Breast epithelium (tissue), 4 donors: ENCODE measurements at regions not wholly inside any gene's neighbourhood (a gene's known extent, or its start where the extent isn't known, plus 50 kb on each side); places are given as distances from the start of the nearest gene placed in this dataset.

Source experiments
- DNase-seq, 2 donors: peaks; one replicate each; pipeline ENCODE4 v3.0.0-alpha.2; 2019; ENCODE audit warnings: low spot score in 2 of 2
- H3K27ac ChIP-seq, 2 donors: fragments of 200-600 bp; sonication (generic) in 1 of 2; one replicate each; pipeline ENCODE4 v1.5.1; 2016 to 2019; ENCODE audit warnings: mild to moderate bottlenecking in 1 of 2
- H3K27me3 ChIP-seq, 2 donors: fragments of 200-600 bp; sonication (generic) in 1 of 2; one replicate each; pipeline versions ENCODE4 v1.5.1 to v1.6.0; 2017 to 2019; ENCODE audit warnings: control low read depth in 1 of 2, mild to moderate bottlenecking in 1 of 2
- H3K36me3 ChIP-seq: fragments of 200-600 bp; one replicate; pipeline ENCODE4 v1.5.1; 2019
- H3K4me1 ChIP-seq, 2 donors: fragments of 200-600 bp; sonication (generic); one replicate each; pipeline ENCODE4 v1.5.1; 2016 to 2019; ENCODE audit warnings: control low read depth in 1 of 2
- H3K4me3 ChIP-seq, 3 donors: fragments of 200-600 bp; sonication (generic); 1 replicate in 2 of 3; 2 replicates in 1 of 3; pipeline ENCODE4 v1.5.1; 2016 to 2019; ENCODE audit warnings: mild to moderate bottlenecking in 3 of 3, moderate library complexity in 2 of 3
- H3K9me3 ChIP-seq, 2 donors: fragments of 200-600 bp; sonication (generic) in 1 of 2; one replicate each; pipeline ENCODE4 v1.5.1; 2016 to 2019; ENCODE audit warnings: control low read depth in 1 of 2
- POLR2A ChIP-seq: fragments of 450-650 bp; IDR thresholded peaks from one replicate; pipeline ENCODE4 v1.6.1; 2016; ENCODE audit warnings: antibody characterized with exemption, mild to moderate bottlenecking, moderate library complexity
- POLR2AphosphoS5 ChIP-seq, 3 donors: sonication (generic); formaldehyde crosslinking; IDR thresholded peaks; one replicate each; pipeline ENCODE4 v1.6.1; 2017; ENCODE audit warnings: antibody characterized with exemption in 3 of 3
- intact Hi-C: fragments of 100-400 bp; cut with DNase I; formaldehyde crosslinking; loops from one replicate; pipeline ENCODE4 v1.15.1; 2023; ENCODE audit warnings: low total_unique reads
- TF ChIP-seq, protein P1 (sequence below), 3 donors: fragments of 450-650 bp; IDR thresholded peaks; one replicate each; pipeline ENCODE4 v1.5.1; 2016 to 2017; ENCODE audit warnings: antibody characterized with exemption in 3 of 3, mild to moderate bottlenecking in 3 of 3, moderate library complexity in 3 of 3

DNA sequence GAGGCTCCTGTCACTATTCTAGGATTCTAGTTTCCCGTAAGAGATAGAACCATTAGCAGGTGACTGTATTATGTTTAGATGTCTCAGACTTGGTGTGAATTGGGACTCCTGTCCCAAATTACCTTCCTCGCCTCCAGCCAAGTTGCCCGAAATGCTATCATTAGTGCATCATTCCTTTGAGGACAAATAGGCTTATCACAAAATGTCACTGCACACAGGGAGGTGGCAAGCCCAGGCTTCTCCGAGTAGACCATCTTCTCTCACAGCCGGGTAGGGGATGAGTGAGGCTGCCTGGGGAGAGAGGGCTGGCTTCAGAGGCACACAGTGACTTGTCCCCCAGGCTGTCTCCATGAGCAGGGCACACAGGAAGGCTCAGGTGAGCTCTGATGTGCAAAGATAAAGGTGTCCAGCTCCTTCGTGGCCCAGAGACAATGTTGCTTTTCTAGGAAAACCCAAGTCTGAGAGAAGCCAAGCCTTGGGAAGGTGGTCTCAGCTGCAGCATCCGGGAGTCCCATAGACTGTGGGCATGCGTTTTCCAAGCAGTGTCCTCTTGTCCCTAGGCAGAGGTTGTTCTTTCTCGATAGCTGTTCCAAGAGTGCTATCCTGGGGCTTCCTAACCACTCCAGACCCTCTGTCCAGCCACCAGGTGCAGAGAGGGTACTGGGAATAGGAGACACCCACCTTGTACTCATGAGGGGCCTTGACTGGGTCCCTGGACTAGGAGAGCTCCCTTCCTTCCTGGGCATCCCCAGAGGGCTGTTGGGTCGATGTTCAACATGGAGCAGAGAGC, 163.1 kb upstream of the TSHZ3 start:
- intact Hi-C loops, result no loop called here
- Histone ChIP-seq H3K4me1 (no peaks in the 10 kb centered on the region), H3K36me3 (no peaks in the 10 kb centered on the region), H3K9me3 (no peaks in the 10 kb centered on the region), H3K27me3 (peaks cover 0 to 32% of the 10 kb centered on the region in 2 donors), H3K27ac (no peak overlapping the region), H3K4me3 (no peak overlapping the region)
- DNase-seq, result no peak
- TF ChIP-seq POLR2A (no peak), POLR2AphosphoS5 (IDR thresholded peaks at IDR 0.05) (no peak)
- TF ChIP-seq, protein P1, sequence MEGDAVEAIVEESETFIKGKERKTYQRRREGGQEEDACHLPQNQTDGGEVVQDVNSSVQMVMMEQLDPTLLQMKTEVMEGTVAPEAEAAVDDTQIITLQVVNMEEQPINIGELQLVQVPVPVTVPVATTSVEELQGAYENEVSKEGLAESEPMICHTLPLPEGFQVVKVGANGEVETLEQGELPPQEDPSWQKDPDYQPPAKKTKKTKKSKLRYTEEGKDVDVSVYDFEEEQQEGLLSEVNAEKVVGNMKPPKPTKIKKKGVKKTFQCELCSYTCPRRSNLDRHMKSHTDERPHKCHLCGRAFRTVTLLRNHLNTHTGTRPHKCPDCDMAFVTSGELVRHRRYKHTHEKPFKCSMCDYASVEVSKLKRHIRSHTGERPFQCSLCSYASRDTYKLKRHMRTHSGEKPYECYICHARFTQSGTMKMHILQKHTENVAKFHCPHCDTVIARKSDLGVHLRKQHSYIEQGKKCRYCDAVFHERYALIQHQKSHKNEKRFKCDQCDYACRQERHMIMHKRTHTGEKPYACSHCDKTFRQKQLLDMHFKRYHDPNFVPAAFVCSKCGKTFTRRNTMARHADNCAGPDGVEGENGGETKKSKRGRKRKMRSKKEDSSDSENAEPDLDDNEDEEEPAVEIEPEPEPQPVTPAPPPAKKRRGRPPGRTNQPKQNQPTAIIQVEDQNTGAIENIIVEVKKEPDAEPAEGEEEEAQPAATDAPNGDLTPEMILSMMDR (IDR thresholded peaks at IDR 0.05), result no peak

DNA sequence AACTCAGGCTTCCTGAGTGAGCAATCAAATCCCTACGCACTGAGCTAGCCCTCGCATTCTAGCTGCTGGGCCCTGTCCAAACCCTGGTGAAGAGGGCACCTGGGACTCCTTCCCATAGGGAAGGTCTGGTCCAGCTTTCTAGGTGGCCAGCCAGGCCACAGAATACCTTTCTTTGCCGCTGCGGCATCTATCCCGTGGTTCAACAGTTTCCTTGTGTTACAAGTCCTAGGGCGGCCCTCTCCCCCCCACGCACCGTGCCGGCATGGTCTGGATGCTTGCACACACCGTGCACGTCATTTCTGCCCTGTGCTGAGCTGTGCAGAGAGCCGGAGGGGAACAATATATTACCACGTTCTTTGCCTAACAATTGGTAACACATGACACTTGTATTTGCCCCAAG, 164.6 kb upstream of the TSHZ3 start:
- Histone ChIP-seq H3K27me3 (peaks cover 0 to 32% of the 10 kb centered on the region in 2 donors), H3K4me1 (no peaks in the 10 kb centered on the region), H3K36me3 (no peaks in the 10 kb centered on the region), H3K27ac (no peak overlapping the region), H3K9me3 (no peaks in the 10 kb centered on the region), H3K4me3 (no peak overlapping the region)
- intact Hi-C loops, result no loop called here
- DNase-seq, result no peak
- TF ChIP-seq POLR2AphosphoS5 (IDR thresholded peaks at IDR 0.05) (no peak), POLR2A (no peak)
- TF ChIP-seq, protein P1 (IDR thresholded peaks at IDR 0.05), result no peak

DNA sequence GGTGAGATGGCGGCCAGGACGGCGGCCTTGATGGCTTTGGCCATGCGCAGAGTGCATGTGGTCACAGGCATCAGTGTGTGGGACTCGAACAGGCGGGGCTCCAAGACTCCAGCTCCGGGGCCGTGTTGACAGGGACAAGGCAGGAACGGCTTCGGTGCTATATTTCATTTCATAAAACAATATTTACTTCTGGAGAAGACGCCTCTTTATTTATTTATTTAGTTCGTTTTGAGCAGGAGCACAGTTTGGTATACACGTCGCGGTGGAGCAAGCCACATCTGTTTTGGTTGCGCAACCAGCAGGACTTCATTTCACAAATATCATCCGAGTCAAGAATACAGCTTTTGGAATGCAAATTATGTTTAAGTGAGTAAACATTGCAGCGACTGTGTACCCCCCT, 166.7 kb upstream of the TSHZ3 start:
- TF ChIP-seq POLR2A (no peak), POLR2AphosphoS5 (IDR thresholded peaks at IDR 0.05) (no peak)
- TF ChIP-seq, protein P1 (IDR thresholded peaks at IDR 0.05), result no peak
- DNase-seq, result no peak
- Histone ChIP-seq H3K27me3 (peaks cover 0 to 32% of the 10 kb centered on the region in 2 donors), H3K4me3 (no peak overlapping the region), H3K27ac (peak overlapping the region in 1 of 2 donors; percentile 38), H3K9me3 (peaks cover 0 to 4% of the 10 kb centered on the region in 2 donors), H3K4me1 (no peaks in the 10 kb centered on the region), H3K36me3 (no peaks in the 10 kb centered on the region)
- intact Hi-C loops, result no loop called here

DNA sequence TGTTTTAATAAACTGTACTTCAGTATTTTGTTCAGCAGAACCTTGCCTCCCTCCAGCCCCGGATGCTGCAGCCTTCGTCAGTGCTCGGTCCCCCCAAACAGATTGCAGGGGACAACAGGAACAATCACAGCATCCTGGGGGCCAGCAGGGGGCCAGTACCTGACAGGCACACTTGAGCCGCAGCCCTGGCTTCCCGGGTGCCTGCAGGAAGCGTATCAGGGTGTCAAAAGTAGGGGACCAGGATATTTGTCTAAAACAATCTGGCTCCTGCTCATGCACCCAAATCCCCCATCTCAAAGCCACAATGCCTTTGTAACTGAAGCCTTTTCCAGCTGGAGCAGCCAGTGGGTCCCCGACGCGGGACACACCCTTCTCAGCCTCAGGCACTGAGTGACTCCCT, 167.5 kb upstream of the TSHZ3 start:
- intact Hi-C loops, result no loop called here
- Histone ChIP-seq H3K27ac (no peak overlapping the region), H3K4me1 (no peaks in the 10 kb centered on the region), H3K36me3 (no peaks in the 10 kb centered on the region), H3K4me3 (no peak overlapping the region), H3K27me3 (peaks cover 0 to 24% of the 10 kb centered on the region in 2 donors), H3K9me3 (peaks cover 0 to 9% of the 10 kb centered on the region in 2 donors)
- DNase-seq, result no peak
- TF ChIP-seq POLR2A (no peak), POLR2AphosphoS5 (IDR thresholded peaks at IDR 0.05) (no peak)
- TF ChIP-seq, protein P1 (IDR thresholded peaks at IDR 0.05), result no peak
